HG02763 (cell line): ENCODE measurements at regions not wholly inside any gene's neighbourhood (a gene's known extent, or its start where the extent isn't known, plus 50 kb on each side); places are given as distances from the start of the nearest gene placed in this dataset.

Experiments
- ATAC-seq: cut with Tn5 transposase; IDR thresholded peaks from one replicate; pipeline ENCODE4 v1.9.1; 2021; ENCODE audit warnings: mild to moderate bottlenecking, moderate library complexity; ENCODE audit not compliant: unreplicated experiment

DNA sequence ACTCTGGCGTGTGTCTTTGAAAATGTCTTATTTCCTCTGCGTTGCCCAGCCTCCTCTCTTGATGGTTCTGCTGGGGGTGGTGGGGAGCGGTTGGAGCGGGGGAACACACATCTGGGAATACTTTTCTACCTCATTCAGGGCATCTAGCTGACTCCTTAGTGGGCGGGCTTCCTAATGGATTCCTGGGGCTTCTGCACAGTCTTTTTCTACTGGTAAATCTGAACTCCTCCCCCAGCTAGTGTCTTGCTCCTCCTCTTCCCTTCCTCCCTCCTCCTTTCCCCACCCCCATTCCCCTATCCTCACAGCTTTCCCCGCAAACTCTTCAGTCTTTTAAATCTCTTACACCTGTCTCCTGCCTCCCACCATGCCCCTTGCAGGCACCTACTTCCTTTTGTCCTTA is 74.4 kb downstream of the PRL start:
- no peak for ATAC-seq

- no peak for ATAC-seq
Measured at GRCh38 chr6:22227824-22228610, 68.8 kb downstream of the PRL start.

DNA sequence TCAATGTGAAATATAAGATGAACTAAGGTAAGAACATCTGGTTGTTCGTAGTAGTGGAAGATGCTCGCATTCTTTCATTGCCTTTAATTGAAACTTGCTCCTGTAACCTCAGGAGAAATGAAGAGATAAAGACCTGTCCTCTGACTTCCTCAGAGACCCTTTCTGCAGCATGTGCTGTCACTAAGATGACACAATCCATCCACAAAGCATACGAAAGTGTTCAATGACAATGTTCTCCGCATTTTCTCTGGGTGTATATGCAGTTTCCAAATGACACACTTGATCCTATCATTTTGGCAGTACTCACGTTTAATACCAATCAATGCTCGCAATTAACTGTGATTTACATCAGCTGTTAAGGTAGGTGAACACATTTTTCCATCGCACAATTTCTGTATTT is 65.8 kb downstream of the PRL start:
- no peak for ATAC-seq

- ATAC-seq = no peak
Measured at GRCh38 chr6:22231616-22232015, 65.2 kb downstream of the PRL start.

DNA sequence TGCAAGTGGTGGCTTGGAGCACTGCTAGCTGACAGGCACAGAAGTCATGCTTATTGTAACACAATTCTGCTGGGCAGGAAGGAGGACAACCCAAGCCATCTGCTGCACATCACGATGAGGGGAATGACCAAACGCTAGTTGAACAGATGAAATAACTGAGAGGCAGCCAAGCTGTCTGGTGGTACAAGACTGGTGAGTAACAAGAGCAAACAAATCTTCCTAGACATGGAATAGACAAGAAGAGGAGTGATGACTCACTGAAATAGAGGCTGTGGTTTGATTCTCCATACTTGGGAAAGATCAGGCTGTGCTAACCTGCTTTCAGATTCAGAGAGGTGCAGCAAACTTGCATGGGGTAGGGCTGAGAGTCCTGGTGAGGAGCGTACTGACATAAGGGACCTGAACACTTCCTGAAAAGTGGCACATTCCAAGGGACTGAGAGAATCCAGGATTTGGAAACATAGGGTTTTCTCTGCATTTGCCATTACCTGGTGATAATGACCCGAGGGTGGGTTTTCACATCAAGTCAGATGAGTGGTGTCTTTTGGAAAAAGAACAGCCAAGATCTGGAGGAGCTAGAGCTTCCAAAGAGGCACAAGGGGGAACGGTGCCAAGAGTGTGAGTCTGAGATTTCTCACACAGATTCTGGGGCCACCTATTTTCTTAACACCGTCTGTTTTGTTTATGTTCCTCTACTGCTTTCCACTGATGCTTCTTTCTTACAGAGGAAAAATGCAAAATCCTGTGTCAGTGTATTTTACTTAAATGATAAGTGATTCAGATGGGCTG is 60.0 kb downstream of the PRL start:
- no peak for ATAC-seq
